ENCODE measurements at regions not wholly inside any gene's neighbourhood (a gene's known extent, or its start where the extent isn't known, plus 50 kb on each side); places are given as distances from the start of the nearest gene placed in this dataset.

DNA sequence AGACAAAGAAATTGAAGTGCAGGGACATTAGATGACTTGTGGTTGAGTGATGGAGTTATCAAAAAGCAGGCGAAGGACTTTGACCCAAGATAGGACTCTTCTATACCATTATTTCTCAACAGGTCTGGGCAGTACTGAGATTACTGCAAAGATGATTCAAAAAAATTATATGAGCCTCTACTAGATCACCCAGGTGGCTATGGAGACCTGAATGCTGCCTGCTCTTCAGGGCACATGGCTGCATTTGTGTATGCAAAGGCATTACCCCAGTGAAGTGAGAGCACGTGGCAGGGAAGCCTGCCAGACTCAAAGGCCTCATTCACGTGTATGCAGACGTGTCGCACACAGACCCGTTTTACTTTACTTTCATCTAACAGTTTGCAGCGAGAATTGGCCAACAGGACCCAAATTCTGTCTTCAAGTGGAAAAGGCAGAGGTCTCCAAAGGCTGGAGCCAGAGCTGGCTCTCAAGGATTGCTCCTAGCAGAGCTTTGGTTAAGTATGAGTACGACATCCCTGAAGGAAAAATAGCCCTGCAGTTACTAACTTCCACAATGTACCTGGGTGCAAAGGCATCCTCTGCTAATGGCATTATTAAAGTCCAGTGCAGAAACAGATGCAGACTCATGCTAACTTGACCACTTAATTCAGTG, 113.8 kb upstream of the ARMC2 start:
- DNase-seq (ENCODE audit: low spot score): no peak

DNA sequence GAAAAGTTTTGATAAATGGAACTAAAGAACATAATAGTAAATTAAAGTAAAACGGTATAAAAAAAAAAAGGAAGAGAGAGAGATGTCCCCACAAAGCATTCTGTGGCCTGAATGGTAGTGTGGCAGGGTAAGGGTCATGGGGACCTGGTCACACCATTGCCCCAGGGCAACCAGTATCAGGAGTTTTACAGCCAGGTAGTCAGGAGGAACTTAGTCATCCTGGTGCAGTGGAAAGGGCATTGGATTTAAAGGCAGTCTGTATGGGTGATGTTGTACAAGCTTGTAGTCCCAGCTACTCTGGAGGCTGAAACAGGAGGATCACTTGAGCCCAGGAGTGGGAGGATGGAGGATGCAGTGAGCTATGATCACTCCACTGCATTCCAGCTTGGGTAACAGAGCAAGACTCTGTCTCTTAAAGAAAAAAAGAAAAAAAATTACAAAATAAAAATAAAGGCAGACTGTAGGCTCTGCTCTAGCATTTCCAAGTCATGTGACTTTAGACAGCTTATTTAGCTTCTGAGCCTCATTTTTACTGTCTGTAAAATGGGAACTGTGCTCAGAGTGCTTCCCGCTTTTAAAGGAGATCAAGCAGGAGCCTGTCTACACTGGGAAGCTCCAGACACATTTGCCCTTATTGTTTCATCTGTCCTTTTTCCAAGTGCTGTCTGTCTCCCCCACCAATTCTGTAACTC, 112.8 kb upstream of the ARMC2 start:
- DNase-seq (ENCODE audit: low spot score): no peak

DNA sequence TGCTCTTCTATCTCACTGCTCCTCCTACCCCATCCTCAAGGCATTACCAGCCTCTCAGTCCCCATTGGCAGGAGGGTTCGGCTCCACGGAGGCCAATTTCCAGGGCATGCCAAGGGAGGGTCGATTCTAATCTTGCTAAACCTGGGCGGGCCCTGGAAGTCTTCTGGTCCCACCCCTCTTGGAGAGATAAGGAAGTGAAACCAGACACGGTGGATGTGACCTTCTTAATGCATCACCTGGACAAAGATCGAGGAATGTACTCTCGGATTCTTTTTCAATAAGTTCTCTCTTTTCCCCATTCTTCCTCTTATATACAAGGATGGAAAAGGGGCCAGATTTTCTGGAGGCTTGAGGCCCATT, 112.2 kb upstream of the ARMC2 start:
- no peak for DNase-seq (ENCODE audit: low spot score)

DNA sequence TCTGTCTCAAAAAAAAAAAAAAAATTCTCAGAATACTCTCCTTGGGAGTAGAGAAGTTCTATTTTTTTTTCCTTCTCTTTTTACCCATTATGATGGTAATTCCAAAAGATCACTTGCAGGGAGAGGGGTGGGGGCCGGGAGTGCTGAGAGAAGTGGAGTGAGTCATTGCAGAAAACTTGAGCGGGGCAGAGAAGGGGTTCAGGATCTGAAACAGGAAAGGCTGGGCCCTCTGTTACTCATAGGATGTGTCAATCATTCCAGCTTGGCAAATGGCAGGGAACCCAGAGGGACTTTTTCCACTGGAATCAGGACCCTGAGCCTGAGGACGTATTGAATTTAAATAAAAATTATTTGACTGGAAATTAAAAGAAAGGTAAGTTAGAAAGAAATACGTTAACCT, 111.4 kb upstream of the ARMC2 start:
- DNase-seq (ENCODE audit: low spot score): no peak

DNA sequence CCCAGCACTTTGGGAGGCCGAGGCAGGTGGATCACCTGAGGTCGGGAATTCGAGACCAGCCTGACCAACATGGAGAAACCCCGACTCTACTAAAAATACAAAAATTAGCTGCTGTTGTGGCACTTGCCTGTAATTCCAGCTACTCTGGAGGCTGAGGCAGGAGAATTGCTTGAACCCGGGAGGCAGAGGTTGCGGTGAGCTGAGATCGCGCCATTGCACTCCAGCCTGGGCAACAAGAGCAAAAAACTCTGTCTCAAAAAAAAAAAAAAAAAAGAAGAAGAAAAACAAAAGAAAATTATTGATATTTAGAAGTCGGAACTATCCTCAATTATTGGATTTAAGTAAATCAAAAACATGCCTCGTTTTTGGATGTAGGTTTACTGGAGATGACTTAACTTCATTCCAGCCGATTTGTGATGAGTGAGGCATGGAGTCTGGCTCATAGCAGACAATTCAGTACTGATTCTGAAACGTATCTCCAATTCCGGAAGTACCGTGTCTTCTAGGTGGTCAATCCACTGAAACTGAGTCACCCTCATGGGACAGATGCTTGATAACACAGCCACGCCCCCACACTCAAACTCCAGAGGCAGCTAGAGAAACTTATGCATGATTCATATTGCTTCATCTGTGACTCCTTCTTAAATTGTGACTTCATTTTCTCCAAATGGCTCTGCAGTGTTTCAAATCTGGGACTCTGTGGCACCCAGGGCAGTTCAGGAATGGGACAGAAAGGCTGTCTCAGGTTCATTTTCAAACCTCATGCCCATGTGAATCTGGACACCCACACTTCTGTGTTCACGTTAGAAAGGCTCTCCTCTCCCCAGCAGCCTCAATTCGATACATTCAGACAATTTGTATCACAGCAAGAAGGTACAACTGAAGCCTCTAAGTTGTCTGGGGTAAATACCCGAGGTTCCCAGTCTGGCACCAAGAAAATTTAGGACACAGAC, 110.4 kb upstream of the ARMC2 start:
- no peak for DNase-seq (ENCODE audit: low spot score)

DNA sequence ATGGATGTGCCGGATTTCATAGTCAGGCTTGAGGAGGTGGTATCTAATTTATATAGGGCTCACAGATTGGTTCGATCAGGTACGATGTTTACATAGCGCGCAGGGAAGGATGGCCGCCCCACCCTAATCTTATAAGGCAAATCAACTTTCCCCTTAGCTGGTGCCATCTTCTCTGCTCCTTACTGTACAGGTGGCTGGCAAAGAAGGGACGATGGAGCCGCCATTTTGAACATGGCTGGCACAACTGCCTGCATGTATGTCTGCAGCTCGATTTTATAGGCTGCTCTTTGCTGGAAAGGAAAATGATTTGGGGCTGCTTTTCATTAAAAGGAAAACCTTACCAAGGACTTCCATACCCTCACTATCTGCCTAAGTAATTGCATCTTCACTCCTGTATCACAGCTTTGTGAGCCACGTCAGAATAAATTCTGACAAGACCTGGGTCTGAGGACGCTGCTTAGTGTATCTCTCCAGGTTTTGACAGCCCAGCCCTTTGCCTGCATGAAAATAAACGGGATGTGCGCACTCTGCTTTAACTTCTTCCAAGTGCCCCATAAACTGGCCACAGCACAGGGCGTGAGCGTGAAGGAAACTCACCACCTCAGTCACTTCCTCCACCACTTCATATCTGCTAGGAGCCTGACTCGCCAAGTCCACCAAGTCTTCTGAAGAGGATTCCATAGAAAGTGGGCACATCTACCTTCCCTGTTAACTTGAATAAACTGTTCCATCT, 109.4 kb upstream of the ARMC2 start:
- no peak for DNase-seq (ENCODE audit: low spot score)

DNA sequence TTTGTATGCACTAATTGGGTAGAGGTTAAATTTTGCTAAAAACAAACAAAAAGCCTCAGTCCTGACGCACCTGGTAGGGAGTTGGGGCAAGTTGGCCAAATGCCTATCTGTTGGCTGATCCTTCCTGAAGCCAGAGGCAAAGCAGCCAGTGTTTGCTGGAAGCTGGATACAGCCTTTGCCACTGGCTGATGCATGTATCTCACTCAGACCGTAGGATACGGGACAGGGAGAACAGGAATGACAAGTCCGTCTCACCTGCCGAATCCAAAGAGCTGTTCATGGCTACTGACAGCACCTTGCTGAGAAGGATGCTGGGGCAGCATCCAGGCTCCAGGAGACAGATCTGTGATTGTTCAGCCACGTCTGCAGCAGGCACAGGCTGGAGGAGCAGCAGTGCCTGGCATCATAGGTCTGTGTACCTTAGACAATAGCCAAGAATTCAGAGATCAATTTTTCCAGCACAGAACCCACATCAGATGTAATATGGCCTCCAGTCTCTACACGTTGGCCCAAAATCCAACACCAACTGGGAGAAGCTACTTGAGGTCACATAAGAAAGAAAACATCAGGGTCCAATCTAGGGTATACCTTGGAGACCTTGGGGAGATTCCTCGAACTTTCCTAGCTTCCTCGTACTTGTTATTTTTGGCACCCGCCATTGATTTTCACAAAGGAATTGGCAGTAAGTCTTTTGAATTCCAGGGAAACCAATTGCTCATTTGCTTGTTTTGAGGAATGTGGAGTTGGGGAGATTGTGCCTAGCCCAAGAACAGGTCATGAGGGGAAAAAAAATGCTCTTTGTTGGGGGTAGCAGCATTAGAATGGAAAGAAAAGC, 108.5 kb upstream of the ARMC2 start:
- no peak for DNase-seq (ENCODE audit: low spot score)

DNA sequence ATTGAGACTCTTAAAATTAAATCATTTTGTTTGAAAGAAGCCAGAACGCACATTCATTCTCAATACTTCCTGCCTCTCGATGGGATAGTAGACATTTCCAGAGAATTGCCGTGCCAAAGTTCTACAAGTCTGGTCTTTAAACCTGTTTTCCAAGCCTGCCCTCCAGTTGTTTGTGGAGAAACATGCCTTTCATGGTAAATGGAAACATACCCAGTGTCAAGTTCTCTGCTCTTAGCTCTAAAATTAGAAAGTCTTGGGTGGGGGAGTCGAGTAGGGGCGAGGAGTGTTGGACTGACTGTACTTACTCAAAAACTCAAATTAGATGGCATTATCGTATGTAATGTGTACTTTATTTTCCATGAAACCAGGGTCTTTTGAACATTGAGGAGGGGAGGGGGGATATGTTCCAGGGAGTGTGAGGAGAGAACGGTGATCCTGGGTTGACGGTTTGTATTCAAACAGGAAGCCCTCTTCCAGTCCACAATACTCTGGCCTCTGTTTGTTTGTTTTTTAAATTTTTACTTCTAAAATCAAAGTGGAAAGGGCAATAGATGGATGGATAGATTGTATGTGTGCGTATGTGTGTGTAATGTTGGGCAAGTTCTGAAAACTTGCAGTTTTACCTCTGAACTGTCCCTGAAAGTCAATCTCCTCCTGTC, 106.8 kb upstream of the ARMC2 start:
- no peak for DNase-seq (ENCODE audit: low spot score)

DNA sequence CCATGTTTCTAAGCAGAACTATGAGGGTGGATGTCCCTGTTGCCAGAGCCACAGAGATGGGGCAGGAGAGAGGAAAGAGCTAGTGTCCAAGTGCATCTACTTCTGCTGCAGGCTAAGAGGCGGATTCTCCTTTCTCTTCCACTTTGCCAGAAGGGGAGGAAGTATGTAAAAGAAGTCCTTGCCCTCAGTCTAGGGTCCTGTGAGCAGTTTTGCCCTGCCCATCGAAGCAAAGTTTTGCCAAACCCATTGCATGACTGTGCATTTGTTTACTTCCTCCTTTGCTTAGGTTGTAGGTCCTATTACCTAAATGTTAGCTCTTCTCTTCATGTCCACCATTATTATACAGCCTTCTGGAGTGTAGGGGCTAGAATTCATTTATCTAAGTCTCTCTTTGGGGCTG, 106.2 kb upstream of the ARMC2 start:
- DNase-seq (ENCODE audit: low spot score): no peak

DNA sequence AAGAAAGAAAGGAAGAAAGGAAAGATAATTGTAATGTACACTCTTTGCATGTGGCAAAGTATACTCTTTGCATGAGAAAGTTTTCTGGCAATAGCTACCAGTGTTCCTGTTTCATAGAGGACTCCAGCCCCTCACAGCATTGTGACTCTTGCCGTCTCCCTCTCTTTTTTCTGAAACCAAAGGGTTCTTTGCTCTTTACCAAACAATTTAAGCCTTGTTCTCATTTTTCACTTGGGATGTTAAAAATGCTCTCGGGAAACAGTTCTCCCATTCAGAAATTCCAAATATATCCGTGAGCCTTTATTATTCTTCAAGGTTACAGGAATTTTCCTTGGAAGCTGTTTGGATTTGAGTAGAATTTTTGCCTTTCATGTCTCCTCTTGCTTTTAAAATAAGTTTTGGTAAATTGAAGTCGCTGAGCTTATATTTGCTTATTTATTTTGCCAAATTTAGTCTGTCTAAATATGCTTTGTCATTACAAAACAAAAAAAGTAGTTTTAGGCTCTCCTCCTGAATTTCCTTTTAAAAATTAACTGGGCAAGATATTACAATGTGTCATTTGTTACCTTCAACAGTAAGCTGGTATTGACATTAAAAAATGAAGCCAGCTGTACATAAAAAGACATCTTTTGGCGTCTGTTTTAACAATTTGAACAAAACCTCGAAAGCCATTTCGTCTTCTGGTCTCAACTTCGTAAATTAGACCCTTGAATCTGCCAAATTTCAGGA, 103.8 kb upstream of the ARMC2 start:
- no peak for DNase-seq (ENCODE audit: low spot score)

DNA sequence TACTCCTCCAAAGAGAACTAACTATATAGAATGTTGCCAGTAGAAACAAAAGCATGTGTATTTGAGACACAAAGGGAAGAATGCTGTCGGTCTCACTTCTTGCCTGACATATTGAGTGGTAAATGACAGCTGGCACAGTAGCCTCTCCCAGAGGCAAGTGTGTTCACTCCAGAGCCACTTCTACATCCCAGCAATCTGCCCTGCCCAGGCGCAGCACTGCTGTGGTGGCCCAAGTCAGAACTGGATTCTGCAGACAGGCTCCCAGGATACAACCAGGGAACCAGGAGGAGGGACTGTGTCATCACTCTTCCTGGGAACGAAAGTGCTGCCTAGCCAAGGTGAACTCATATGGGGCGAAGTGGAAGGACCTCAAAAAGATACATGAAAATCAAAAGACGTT, 103.2 kb upstream of the ARMC2 start:
- no peak for DNase-seq (ENCODE audit: low spot score)

DNA sequence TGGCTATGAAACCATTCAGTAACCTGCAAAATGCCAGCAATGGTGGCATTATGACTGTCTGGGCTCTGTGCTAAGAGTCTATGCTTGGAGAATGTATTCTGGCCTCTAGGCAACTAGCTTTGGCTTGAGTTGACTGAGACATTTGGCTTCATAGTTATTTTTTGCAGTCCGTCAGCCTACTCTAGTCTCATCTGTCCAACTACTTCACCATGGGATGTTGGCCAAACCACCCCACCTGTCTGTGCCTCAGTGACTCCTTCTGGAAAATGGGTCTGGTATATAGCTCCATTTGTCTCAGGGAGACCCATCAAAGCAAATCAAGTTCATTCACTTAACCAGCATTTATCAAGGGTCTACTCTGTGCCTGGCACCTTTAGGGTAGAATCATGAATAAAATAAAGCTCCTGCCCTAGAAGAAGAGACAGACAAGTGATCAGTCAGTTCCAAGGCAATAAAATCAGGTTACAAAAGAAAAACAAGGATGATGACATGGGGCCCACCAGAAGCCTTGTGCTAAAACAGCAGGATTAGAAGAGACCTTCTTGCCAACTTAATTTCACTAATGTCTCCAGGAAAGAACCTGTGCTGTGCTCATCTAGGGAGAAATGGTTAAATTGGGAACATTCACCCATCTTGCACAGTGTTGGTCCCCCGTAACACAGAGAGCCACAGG, 102.4 kb upstream of the ARMC2 start:
- no peak for DNase-seq (ENCODE audit: low spot score)

DNA sequence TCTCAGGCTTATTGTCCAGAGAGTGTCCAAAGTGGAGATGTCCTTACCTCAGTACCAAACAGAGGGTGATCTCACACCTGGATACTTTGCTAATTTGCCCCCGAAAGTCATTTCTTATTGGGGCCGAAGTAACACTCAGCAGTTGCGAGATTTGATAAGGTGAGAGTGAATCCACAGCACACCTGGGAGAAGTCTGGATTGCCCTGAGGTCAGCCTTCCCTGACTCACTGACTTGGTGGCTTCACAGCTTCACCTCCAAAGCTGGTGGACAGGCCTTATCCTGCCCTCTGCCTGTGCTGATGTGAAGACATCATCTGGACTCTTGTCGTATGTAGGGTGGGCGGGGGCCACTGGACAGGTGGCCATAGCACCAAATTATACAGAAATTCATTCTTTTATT, 101.9 kb upstream of the ARMC2 start:
- no peak for DNase-seq (ENCODE audit: low spot score)

DNA sequence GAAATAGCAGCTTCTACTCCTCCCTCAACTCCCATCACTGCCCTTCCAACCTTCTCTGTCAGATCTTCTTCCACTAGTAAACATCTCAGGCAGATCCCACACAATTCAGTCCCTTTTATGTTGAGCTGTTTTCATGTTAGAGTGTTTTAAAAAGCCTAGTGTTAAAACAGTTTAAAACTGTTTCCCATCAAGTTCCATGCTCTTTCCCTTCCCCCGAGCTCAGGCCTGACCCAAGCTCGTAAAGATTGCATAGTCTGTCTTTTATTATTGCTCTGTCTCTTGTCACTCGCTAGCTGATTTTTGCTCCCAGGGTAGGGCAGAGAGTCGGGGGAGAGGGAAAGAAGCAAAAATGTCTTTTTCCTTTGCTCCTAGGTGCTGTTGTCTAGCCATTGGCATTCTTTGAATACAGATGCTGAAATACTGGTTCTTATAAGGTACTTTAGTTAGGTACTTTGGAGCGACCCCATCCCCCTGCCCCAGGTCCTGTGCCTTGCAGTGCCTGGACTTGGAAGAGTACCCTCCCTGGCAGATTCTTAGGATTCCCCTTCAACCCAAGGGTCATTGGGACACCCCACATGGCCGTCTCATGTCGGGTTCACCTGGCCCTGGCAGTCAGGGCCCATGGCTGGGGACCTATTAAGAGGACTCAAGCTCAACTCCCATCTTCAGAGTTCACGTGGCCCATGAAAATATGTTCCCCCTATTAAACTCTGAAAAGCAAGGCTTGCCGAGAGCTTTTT, 101.2 kb upstream of the ARMC2 start:
- DNase-seq (ENCODE audit: low spot score): no peak

DNA sequence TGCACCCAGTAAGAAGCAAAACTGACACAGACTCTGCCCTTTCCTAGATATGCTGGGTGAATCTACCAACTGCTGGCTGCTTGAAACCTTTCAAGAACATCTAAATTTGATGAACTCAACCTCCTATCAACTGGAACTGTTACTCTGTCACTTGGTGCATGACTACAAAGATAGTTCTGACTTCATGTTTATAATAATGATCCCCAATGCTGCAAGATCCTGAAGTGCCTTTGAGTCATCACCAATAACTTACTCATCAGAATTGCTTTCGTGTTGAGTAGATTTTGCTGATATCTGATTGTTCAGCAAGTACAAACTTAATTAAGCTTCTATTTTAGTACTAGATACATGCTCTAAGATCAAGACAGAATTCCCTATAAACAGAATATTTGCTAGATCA, 100.2 kb upstream of the ARMC2 start:
- DNase-seq (ENCODE audit: low spot score): no peak

DNA sequence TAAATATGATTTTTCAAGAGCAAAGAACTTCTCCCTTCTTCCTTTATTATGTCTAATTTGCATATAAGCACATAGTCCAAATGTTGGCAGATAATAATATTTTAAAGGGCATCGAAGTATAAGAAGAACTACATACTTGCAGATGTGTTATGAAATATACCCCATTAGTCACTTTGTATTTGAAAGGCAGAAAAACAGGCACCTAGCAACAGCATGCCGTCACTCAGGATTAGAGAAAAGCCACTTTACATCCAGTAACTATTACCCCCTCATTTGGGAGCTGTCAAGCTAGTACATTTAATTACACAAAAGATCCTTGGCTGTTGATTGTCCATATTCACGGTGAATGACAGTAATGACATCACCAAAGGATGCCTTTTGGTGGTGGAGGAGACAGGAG, 99.3 kb upstream of the ARMC2 start:
- DNase-seq (ENCODE audit: low spot score): no peak

DNA sequence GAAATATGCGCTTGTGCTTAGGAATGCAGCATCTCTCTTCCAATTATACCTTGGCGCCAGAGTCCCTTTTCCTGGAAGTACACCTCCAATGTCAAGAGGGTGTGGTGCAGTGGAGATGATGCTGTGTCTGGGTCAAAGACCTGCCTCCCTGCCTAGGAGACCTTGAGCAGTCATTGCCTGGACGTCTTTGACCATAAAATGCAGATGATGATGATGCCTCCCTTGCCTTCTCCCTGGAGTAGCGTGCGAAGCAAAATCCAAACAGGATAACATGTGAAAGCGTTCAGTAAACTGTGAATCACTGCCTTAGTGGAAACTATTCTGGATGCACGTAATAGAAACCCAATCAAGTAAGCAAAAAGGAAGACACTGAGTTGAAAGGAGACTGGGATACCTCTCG, 97.4 kb upstream of the ARMC2 start:
- no peak for DNase-seq (ENCODE audit: low spot score)

DNA sequence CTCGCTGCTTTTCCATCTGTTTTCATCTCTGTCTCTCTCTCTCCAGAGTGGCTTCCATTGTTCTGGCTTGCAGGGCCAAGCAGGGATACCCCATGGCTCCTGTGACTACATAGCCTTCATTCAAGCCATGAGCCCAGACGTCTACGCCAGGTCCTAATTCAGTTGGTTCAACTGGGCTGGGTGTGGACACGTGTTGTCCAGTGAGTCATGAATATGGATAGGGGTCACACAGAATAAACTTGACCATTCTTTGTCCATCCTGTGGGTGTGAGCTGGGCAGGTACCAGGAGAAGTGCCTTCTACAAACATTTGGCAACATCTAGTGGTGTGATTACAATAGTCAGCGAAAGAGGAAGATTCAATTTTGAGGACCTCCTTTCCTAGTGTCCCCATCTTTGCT, 96.9 kb upstream of the ARMC2 start:
- DNase-seq (ENCODE audit: low spot score): no peak

Data from CD4-positive, alpha-beta T cell treated with Interleukin-2 at 100 ng/mL for 4 hours (primary cell).